ENCODE measurements at regions not wholly inside any gene's neighbourhood (a gene's known extent, or its start where the extent isn't known, plus 50 kb on each side); places are given as distances from the start of the nearest gene placed in this dataset.

- TF ChIP-seq POLR2A (IDR thresholded peaks at IDR 0.05; ENCODE audit: low read depth, low read length) (no peak), CTCF (conservative IDR thresholded peaks at IDR 0.05; ENCODE audit: low read depth, low read length) (no peak), RFX5 (IDR thresholded peaks at IDR 0.05; ENCODE audit: low read depth, low read length) (no peak), SMC3 (IDR thresholded peaks at IDR 0.05; ENCODE audit: low read depth, low read length) (no peak), RAD21 (IDR thresholded peaks at IDR 0.05; ENCODE audit: low read length) (no peak)
Measured at GRCh38 chr3:150023239-150023636, 52.5 kb upstream of the PFN2 start.

Data from IMR-90 (cell line).